HL-60 (cell line): ENCODE measurements at regions not wholly inside any gene's neighbourhood (a gene's known extent, or its start where the extent isn't known, plus 50 kb on each side); places are given as distances from the start of the nearest gene placed in this dataset.

ENCODE experiments used
- GABPA ChIP-seq: IDR thresholded peaks from 2 replicates; pipeline ENCODE4 v1.6.1; 2012; ENCODE audit warnings: low read depth
- POLR2AphosphoS5 ChIP-seq: IDR thresholded peaks from 2 replicates; pipeline ENCODE4 v1.6.1; 2012; ENCODE audit warnings: low read depth
- SPI1 ChIP-seq: IDR thresholded peaks from 2 replicates; pipeline ENCODE4 v1.6.1; 2012; ENCODE audit warnings: low read depth, mild to moderate bottlenecking, borderline replicate concordance
- TF ChIP-seq, protein P1 (sequence below): IDR thresholded peaks from one replicate; pipeline ENCODE4 v1.5.1; 2011; ENCODE audit warnings: low read length, control low read depth, inconsistent platforms; ENCODE audit not compliant: insufficient read depth

DNA sequence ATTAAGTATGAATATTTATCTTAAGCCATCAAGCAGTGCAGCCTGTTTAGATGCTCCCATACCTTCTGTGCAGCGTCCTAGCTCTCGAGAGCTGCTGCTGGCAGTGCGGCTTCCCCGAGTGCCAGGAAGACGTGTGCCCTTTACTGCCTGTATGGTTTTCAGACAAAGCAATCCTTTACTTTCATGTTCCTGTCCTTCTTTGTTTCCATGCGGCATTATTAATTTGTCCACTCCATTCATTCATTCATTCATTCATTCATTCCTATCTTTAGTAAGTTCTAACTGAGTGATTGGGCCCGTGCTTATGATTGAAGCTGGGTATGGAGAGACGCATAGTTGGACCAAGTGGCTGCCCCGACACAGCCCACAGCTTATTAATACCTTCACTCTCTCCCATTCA is 446.6 kb upstream of the HNRNPA3 start:
- TF ChIP-seq SPI1 (no peak), GABPA (no peak), POLR2AphosphoS5 (no peak)
- TF ChIP-seq, protein P1, sequence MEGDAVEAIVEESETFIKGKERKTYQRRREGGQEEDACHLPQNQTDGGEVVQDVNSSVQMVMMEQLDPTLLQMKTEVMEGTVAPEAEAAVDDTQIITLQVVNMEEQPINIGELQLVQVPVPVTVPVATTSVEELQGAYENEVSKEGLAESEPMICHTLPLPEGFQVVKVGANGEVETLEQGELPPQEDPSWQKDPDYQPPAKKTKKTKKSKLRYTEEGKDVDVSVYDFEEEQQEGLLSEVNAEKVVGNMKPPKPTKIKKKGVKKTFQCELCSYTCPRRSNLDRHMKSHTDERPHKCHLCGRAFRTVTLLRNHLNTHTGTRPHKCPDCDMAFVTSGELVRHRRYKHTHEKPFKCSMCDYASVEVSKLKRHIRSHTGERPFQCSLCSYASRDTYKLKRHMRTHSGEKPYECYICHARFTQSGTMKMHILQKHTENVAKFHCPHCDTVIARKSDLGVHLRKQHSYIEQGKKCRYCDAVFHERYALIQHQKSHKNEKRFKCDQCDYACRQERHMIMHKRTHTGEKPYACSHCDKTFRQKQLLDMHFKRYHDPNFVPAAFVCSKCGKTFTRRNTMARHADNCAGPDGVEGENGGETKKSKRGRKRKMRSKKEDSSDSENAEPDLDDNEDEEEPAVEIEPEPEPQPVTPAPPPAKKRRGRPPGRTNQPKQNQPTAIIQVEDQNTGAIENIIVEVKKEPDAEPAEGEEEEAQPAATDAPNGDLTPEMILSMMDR: no peak
